Karpas-422 (cell line): ENCODE measurements at regions not wholly inside any gene's neighbourhood (a gene's known extent, or its start where the extent isn't known, plus 50 kb on each side); places are given as distances from the start of the nearest gene placed in this dataset.

Experiments used
- DNase-seq: peaks from one replicate; pipeline ENCODE4 v3.0.0-alpha.2; 2015
- H2AFZ ChIP-seq: fragments of 200-600 bp; sonication (generic); 2 replicates; pipeline ENCODE4 v1.6.1; 2014; ENCODE audit warnings: antibody characterized with exemption, low read length, mixed read lengths
- H3K27ac ChIP-seq: fragments of 200-600 bp; sonication (generic); 2 replicates; pipeline ENCODE4 v1.5.1; 2014; ENCODE audit warnings: mild to moderate bottlenecking, low read length, moderate library complexity
- H3K27me3 ChIP-seq: fragments of 200-600 bp; sonication (generic); 2 replicates; pipeline ENCODE4 v1.6.1; 2014; ENCODE audit warnings: low read length, mixed read lengths
- H3K36me3 ChIP-seq: fragments of 200-600 bp; sonication (generic); 2 replicates; pipeline ENCODE4 v1.6.1; 2014; ENCODE audit warnings: low read length, mixed read lengths; ENCODE audit not compliant: insufficient read depth
- H3K4me1 ChIP-seq: fragments of 200-600 bp; sonication (generic); 2 replicates; pipeline ENCODE4 v1.6.1; 2014; ENCODE audit warnings: mild to moderate bottlenecking, low read length, mixed read lengths
- H3K4me2 ChIP-seq: fragments of 200-600 bp; sonication (generic); 2 replicates; pipeline ENCODE4 v1.6.1; 2014; ENCODE audit warnings: low read length, low read depth, mild to moderate bottlenecking; ENCODE audit not compliant: poor library complexity, severe bottlenecking
- H3K4me3 ChIP-seq: fragments of 200-600 bp; sonication (generic); 2 replicates; pipeline ENCODE4 v1.5.1; 2014; ENCODE audit warnings: mild to moderate bottlenecking, antibody characterized with exemption, low read length, mixed read lengths
- H3K79me2 ChIP-seq: fragments of 200-600 bp; sonication (generic); 2 replicates; pipeline ENCODE4 v1.6.1; 2014; ENCODE audit warnings: mild to moderate bottlenecking, low read length, mixed read lengths
- H3K9ac ChIP-seq: fragments of 200-600 bp; sonication (generic); 2 replicates; pipeline ENCODE4 v1.6.0; 2014; ENCODE audit warnings: low read length
- H3K9me2 ChIP-seq: fragments of 200-600 bp; sonication (generic), shearing (Covaris generic); replicated peaks from 2 replicates; pipeline ENCODE4 v1.6.0; 2014; ENCODE audit warnings: mild to moderate bottlenecking, low read length, moderate library complexity; ENCODE audit not compliant: insufficient read depth
- H3K9me3 ChIP-seq: fragments of 300-700, 200-600 bp; sonication (generic); 2 replicates; pipeline ENCODE4 v1.6.1; 2014; ENCODE audit warnings: low read length, mixed read lengths
- H4K20me1 ChIP-seq: fragments of 200-600 bp; sonication (generic); 2 replicates; pipeline ENCODE4 v1.6.1; 2014; ENCODE audit warnings: mild to moderate bottlenecking, antibody characterized with exemption, low read length, low read depth; ENCODE audit not compliant: insufficient read depth

- Histone ChIP-seq H3K27ac (no peak overlapping the region), H3K27me3 (no peaks in the 10 kb centered on the region), H3K4me3 (no peak overlapping the region)
These were observed 684.8 kb downstream of the LRRC70 start for GRCh38 chr5:63263411-63263810.

GRCh38 chr5:63262185-63262981 is 683.8 kb downstream of the LRRC70 start:
- Histone ChIP-seq H3K27ac (no peak overlapping the region), H3K4me2 (no peak overlapping the region), H4K20me1 (no peaks in the 10 kb centered on the region), H3K4me1 (no peaks in the 10 kb centered on the region), H3K27me3 (no peaks in the 10 kb centered on the region), H3K79me2 (no peaks in the 10 kb centered on the region), H3K4me3 (no peak overlapping the region), H3K9me3 (no peaks in the 10 kb centered on the region), H2AFZ (no peak overlapping the region), H3K9ac (no peak overlapping the region), H3K36me3 (no peaks in the 10 kb centered on the region), H3K9me2 (no peaks in the 10 kb centered on the region)
- no peak for DNase-seq

More at GRCh38 chr5:63263411-63263810, 684.8 kb downstream of the LRRC70 start:
- H3K9me2 ChIP-seq = no peaks in the 10 kb centered on the region
- H3K36me3 ChIP-seq = no peaks in the 10 kb centered on the region
- no peaks in the 10 kb centered on the region for H3K9me3 ChIP-seq
- H3K9ac ChIP-seq = no peak overlapping the region
- H3K79me2 ChIP-seq = no peaks in the 10 kb centered on the region
- H3K4me2 ChIP-seq = no peak overlapping the region
- no peak overlapping the region for H2AFZ ChIP-seq
- H4K20me1 ChIP-seq = no peaks in the 10 kb centered on the region
- DNase-seq = no peak
- no peaks in the 10 kb centered on the region for H3K4me1 ChIP-seq

- Histone ChIP-seq H2AFZ (no peak overlapping the region), H3K36me3 (no peaks in the 10 kb centered on the region), H3K4me1 (no peaks in the 10 kb centered on the region), H3K27ac (no peak overlapping the region), H3K9me2 (no peaks in the 10 kb centered on the region), H3K27me3 (no peaks in the 10 kb centered on the region), H4K20me1 (no peaks in the 10 kb centered on the region), H3K9ac (no peak overlapping the region), H3K9me3 (no peaks in the 10 kb centered on the region), H3K79me2 (no peaks in the 10 kb centered on the region), H3K4me3 (no peak overlapping the region), H3K4me2 (no peak overlapping the region)
- no peak for DNase-seq
These were observed 683.1 kb downstream of the LRRC70 start for GRCh38 chr5:63261695-63262094.

- Histone ChIP-seq H3K4me3 (no peak overlapping the region), H4K20me1 (no peaks in the 10 kb centered on the region), H3K9me3 (no peaks in the 10 kb centered on the region), H2AFZ (no peak overlapping the region), H3K27ac (no peak overlapping the region), H3K9me2 (no peaks in the 10 kb centered on the region), H3K4me2 (no peak overlapping the region), H3K4me1 (no peaks in the 10 kb centered on the region), H3K36me3 (no peaks in the 10 kb centered on the region), H3K9ac (no peak overlapping the region), H3K27me3 (no peaks in the 10 kb centered on the region), H3K79me2 (no peaks in the 10 kb centered on the region)
- DNase-seq = no peak
These were observed 677.0 kb downstream of the LRRC70 start for GRCh38 chr5:63255594-63255993.

GRCh38 chr5:63250939-63251338 is 672.3 kb downstream of the LRRC70 start:
- Histone ChIP-seq H2AFZ (no peak overlapping the region), H3K27ac (no peak overlapping the region), H3K27me3 (no peaks in the 10 kb centered on the region), H3K4me2 (no peak overlapping the region), H3K79me2 (no peaks in the 10 kb centered on the region), H4K20me1 (no peaks in the 10 kb centered on the region), H3K9me3 (no peaks in the 10 kb centered on the region), H3K4me3 (no peak overlapping the region), H3K9ac (no peak overlapping the region), H3K9me2 (no peaks in the 10 kb centered on the region), H3K36me3 (no peaks in the 10 kb centered on the region), H3K4me1 (no peaks in the 10 kb centered on the region)
- no peak for DNase-seq

GRCh38 chr5:63249960-63250359 is 671.3 kb downstream of the LRRC70 start:
- H3K27me3 ChIP-seq = no peaks in the 10 kb centered on the region
- no peaks in the 10 kb centered on the region for H3K4me1 ChIP-seq
- no peak overlapping the region for H3K4me2 ChIP-seq
- no peaks in the 10 kb centered on the region for H3K79me2 ChIP-seq
- H3K9ac ChIP-seq = no peak overlapping the region
- H3K36me3 ChIP-seq = no peaks in the 10 kb centered on the region
- no peaks in the 10 kb centered on the region for H3K9me2 ChIP-seq
- H3K27ac ChIP-seq = no peak overlapping the region
- DNase-seq = no peak
- H4K20me1 ChIP-seq = no peaks in the 10 kb centered on the region
- H2AFZ ChIP-seq = no peak overlapping the region
- no peak overlapping the region for H3K4me3 ChIP-seq
- H3K9me3 ChIP-seq = no peaks in the 10 kb centered on the region

- no peak overlapping the region for H2AFZ ChIP-seq
- H3K4me3 ChIP-seq = no peak overlapping the region
- H4K20me1 ChIP-seq = no peaks in the 10 kb centered on the region
- H3K27ac ChIP-seq = no peak overlapping the region
- H3K9me3 ChIP-seq = no peaks in the 10 kb centered on the region
- H3K4me1 ChIP-seq = no peaks in the 10 kb centered on the region
- H3K79me2 ChIP-seq = no peaks in the 10 kb centered on the region
- no peaks in the 10 kb centered on the region for H3K9me2 ChIP-seq
- no peaks in the 10 kb centered on the region for H3K27me3 ChIP-seq
- H3K4me2 ChIP-seq = no peak overlapping the region
- DNase-seq = no peak
- no peak overlapping the region for H3K9ac ChIP-seq
- no peaks in the 10 kb centered on the region for H3K36me3 ChIP-seq
These were observed 669.0 kb downstream of the LRRC70 start for GRCh38 chr5:63247651-63248050.

GRCh38 chr5:63245271-63245670 is 666.7 kb downstream of the LRRC70 start:
- no peaks in the 10 kb centered on the region for H3K36me3 ChIP-seq
- H3K9me3 ChIP-seq = no peaks in the 10 kb centered on the region
- no peak overlapping the region for H3K9ac ChIP-seq
- no peaks in the 10 kb centered on the region for H3K79me2 ChIP-seq
- H3K27me3 ChIP-seq = no peaks in the 10 kb centered on the region
- H3K4me3 ChIP-seq = no peak overlapping the region
- H4K20me1 ChIP-seq = no peaks in the 10 kb centered on the region
- no peaks in the 10 kb centered on the region for H3K9me2 ChIP-seq
- H2AFZ ChIP-seq = no peak overlapping the region
- H3K27ac ChIP-seq = no peak overlapping the region
- H3K4me1 ChIP-seq = no peaks in the 10 kb centered on the region
- H3K4me2 ChIP-seq = no peak overlapping the region
- DNase-seq = no peak
